ENCODE measurements at regions not wholly inside any gene's neighbourhood (a gene's known extent, or its start where the extent isn't known, plus 50 kb on each side); places are given as distances from the start of the nearest gene placed in this dataset.

GRCh38 chr14:25472700-25473099, 422.8 kb upstream of the STXBP6 start:
- Histone ChIP-seq H2AFZ (ENCODE audit: low read depth, low read length) (no peak overlapping the region), H3K9me1 (ENCODE audit: control insufficient read depth, insufficient read depth, low read length) (no peaks in the 10 kb centered on the region), H3K36me3 (ENCODE audit: control insufficient read depth, insufficient read depth, low read length) (no peaks in the 10 kb centered on the region), H4K20me1 (replicated peaks; ENCODE audit: control insufficient read depth, insufficient read depth, low read length) (no peaks in the 10 kb centered on the region), H3K4me3 (no peak overlapping the region), H3K9me3 (replicated peaks; ENCODE audit: control insufficient read depth, insufficient read depth, low read depth, low read length) (no peaks in the 10 kb centered on the region), H3K27me3 (ENCODE audit: control insufficient read depth in 2 of 2, insufficient read depth in 2 of 2, low read length in 2 of 2) (no peaks in the 10 kb centered on the region), H3K79me2 (ENCODE audit: control insufficient read depth, insufficient read depth, low read length) (no peaks in the 10 kb centered on the region), H3K4me2 (ENCODE audit: insufficient read depth, low read length) (no peak overlapping the region), H3K9ac (ENCODE audit: insufficient read depth in 1 of 2, low read depth in 2 of 2, low read length in 2 of 2) (no peak overlapping the region), H3K4me1 (replicated peaks in 1 of 2; ENCODE audit: control insufficient read depth in 2 of 2, insufficient read depth in 2 of 2, low read length in 2 of 2) (no peaks in the 10 kb centered on the region), H3K27ac (ENCODE audit: extremely low read depth, low read depth, low read length) (no peak overlapping the region)
- intact Hi-C loops (cut with micrococcal nuclease), result no loop called here
- 13% methylated on average over 1 of the region's 1 CpG for WGBS (ENCODE audit: insufficient coverage, low coverage, missing lambda C conversion rate)
- in situ Hi-C loops (cut with MboI), result no loop called here
- no peak for FAIRE-seq
- no TSS peak for BruUV-seq (replicated peaks)
- TF ChIP-seq DMBX1 (CRISPR knock-in tag; IDR thresholded peaks at IDR 0.05; ENCODE audit: borderline replicate concordance) (no peak), ZNF639 (CRISPR knock-in tag; conservative IDR thresholded peaks at IDR 0.05 in 1 of 2, IDR thresholded peaks at IDR 0.05 in 1 of 2) (no peak), ATF4 (CRISPR knock-in tag; IDR thresholded peaks at IDR 0.05) (no peak), LCOR (CRISPR knock-in tag; IDR thresholded peaks at IDR 0.05) (no peak)
- no peak for ATAC-seq
- POLR2A ChIA-PET, result no interaction called here
- no peak for DNase-seq (ENCODE audit: extremely low read depth in 1 of 4, low spot score in 3 of 4)
- CTCF ChIA-PET (ENCODE audit: low intra/inter-chr PET ratio), result no interaction called here

Data from K562 (cell line).